NAMALWA (cell line): ENCODE measurements at regions not wholly inside any gene's neighbourhood (a gene's known extent, or its start where the extent isn't known, plus 50 kb on each side); places are given as distances from the start of the nearest gene placed in this dataset.
A peak's percentile ranks its signal among the peaks of the same experiment; 100 is the strongest.

Experiments
- DNase-seq: peaks from one replicate; pipeline ENCODE4 v3.0.0-alpha.2; 2015; ENCODE audit warnings: low spot score

DNA sequence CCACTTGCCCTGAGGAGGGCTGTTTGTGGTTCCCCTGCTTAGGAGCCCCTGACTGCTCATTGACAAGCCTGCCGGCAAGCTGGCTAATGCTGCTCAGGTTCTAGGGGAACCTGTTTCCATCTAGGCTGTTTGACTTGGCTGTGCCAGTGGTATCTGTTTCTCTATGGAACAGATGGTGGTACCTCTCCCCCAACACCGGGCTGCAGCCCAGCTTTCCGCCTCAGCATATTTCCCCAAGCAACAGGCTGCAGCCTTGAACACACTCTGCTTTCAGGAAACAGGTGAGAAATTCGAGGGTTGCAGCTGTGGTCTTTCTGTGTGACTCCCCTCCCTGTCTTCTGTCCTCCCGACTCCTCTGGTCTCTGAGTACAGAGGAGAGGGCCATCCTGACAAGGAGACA lies 132.3 kb downstream of the TMEM132E start:
- no peak for DNase-seq

DNA sequence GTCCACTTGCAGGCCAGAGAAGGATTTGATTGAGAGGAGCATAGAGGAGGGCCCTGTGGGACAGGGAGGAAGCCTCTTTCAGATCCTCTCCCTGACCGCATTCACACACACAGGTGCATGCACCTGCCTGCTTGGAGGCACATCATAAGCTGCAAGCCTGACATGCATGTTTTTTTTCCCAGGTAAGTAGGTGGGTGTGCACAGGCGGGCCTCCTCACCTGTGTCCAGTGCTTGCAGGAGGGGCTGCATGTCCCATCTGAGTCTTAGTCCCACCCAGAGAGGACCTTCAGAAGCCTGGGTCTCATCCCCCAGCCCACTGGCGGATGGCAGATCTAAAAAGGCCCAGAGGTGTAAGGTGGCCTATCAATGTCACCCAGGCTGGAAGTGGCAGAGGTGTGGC lies 130.8 kb downstream of the TMEM132E start:
- DNase-seq = no peak

DNA sequence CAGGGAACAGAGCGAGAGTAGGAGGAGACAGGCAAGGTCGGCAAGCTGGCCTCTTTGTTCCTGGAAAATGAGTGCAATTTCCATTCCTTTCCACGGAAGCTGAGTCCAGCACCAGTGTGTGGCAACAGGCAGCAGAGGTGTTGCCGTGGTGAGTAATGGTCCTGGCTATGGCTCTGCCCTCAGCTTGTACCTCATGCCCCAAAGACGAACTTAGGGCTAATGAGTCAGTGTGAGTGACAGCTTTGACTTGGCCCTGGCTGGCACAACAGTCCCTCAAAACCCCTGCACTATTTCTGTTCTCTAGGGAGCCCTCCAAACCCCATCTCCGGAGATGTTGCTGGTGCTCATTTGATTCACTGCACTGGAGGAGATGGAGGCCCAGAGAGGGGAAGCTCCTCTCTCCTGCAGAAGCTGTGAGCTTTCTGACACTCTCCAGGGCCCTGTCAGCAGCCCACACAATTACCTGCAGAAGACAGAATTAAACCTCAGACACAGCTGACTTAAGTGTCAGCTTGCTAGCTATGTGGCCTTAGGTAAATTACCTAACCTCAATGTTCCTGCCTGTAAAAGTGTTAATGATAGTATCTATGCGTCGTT lies 129.9 kb downstream of the TMEM132E start:
- no peak for DNase-seq

- DNase-seq = peak; percentile 25
Measured at GRCh38 chr17:34706029-34706428, 126.6 kb downstream of the TMEM132E start.

GRCh38 chr17:34703533-34703932 lies 124.2 kb downstream of the TMEM132E start:
- peak; percentile 24 for DNase-seq

DNA sequence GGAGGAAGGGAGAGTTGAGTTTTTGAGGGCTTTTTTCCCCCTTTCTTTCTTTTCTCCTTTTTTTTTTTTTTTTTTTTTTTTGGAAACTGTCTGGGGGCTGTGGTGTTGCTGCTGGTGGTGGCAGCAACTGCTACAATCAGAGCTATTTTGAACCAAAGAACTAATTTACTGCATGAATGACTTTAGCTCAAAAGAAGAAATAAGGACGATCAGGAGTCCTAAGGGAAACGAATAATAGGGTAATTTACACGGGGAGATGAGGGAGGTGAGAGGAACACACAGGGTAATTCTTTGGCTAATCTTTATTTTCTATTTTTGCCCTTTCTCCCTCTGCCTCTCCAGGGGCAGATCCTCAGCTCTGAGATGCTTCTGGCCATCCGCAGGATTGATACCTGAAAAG lies 119.8 kb downstream of the TMEM132E start:
- no peak for DNase-seq

- DNase-seq = no peak
Measured at GRCh38 chr17:34692920-34693319, 113.5 kb downstream of the TMEM132E start.
